ENCODE measurements at regions not wholly inside any gene's neighbourhood (a gene's known extent, or its start where the extent isn't known, plus 50 kb on each side); places are given as distances from the start of the nearest gene placed in this dataset.

GRCh38 chr5:43802651-43803050 is 199.7 kb downstream of the NNT start:
- no peak for TF ChIP-seq POLR2A (IDR thresholded peaks at IDR 0.05; ENCODE audit: low read length)
- no peak for TF ChIP-seq GATA1 (IDR thresholded peaks at IDR 0.05; ENCODE audit: low read depth, low read length)
